ENCODE measurements at regions not wholly inside any gene's neighbourhood (a gene's known extent, or its start where the extent isn't known, plus 50 kb on each side); places are given as distances from the start of the nearest gene placed in this dataset.

DNA sequence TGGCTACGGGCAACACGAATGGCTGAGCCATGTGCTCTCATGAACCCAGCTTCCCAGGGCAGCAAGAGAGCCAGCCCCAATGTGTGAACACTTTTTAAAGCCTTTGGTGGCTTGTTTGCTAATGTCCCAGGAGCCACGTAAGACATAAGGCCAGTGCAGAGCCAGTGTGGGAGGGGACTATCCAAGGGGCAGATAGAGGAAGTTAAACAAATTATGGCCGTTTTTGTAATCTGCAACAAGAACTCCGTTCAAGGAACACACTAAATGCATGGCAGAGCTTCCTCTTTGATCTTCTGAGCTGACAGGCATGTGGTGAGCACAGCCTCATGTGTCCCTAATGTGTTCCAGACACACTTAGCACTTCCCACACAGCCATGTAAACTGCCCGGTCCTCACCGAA is 133.3 kb downstream of the TEX36 start:
- TF ChIP-seq, protein P1, sequence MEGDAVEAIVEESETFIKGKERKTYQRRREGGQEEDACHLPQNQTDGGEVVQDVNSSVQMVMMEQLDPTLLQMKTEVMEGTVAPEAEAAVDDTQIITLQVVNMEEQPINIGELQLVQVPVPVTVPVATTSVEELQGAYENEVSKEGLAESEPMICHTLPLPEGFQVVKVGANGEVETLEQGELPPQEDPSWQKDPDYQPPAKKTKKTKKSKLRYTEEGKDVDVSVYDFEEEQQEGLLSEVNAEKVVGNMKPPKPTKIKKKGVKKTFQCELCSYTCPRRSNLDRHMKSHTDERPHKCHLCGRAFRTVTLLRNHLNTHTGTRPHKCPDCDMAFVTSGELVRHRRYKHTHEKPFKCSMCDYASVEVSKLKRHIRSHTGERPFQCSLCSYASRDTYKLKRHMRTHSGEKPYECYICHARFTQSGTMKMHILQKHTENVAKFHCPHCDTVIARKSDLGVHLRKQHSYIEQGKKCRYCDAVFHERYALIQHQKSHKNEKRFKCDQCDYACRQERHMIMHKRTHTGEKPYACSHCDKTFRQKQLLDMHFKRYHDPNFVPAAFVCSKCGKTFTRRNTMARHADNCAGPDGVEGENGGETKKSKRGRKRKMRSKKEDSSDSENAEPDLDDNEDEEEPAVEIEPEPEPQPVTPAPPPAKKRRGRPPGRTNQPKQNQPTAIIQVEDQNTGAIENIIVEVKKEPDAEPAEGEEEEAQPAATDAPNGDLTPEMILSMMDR (IDR thresholded peaks at IDR 0.05; ENCODE audit: insufficient read depth in 1 of 2, low read depth in 1 of 2, low read length in 1 of 2, severe bottlenecking in 1 of 2, unreplicated experiment in 1 of 2), result no peak
- Mint-ChIP-seq H3K9me3 (ENCODE audit: unreplicated experiment) (peaks cover 5% of the 10 kb centered on the region), H3K4me1 (ENCODE audit: low read depth, unreplicated experiment) (no peaks in the 10 kb centered on the region), H3K36me3 (ENCODE audit: insufficient read depth, unreplicated experiment) (no peaks in the 10 kb centered on the region), H3K4me3 (ENCODE audit: unreplicated experiment) (no peak overlapping the region), H3K27me3 (ENCODE audit: insufficient read depth, unreplicated experiment) (peaks cover 12% of the 10 kb centered on the region), H3K27ac (ENCODE audit: unreplicated experiment) (no peak overlapping the region)
- H3K4me1 ChIP-seq, result no peaks in the 10 kb centered on the region
- ChIA-PET CTCF (no interaction called here), POLR2A (no interaction called here)
- DNase-seq, result no peak
- no TSS peak for BruUV-seq (replicated peaks)
- intact Hi-C loops (cut with micrococcal nuclease; ENCODE audit: unreplicated experiment), result no loop called here
- H3K36me3 ChIP-seq (ENCODE audit: control insufficient read depth, insufficient read depth, low read length), result no peaks in the 10 kb centered on the region
- no peaks in the 10 kb centered on the region for H3K27me3 ChIP-seq (replicated peaks; ENCODE audit: control insufficient read depth, insufficient read depth, low read length)
- H3K4me3 ChIP-seq (ENCODE audit: low read depth, low read length), result no peak overlapping the region
- H3K9me3 ChIP-seq, result no peaks in the 10 kb centered on the region

DNA sequence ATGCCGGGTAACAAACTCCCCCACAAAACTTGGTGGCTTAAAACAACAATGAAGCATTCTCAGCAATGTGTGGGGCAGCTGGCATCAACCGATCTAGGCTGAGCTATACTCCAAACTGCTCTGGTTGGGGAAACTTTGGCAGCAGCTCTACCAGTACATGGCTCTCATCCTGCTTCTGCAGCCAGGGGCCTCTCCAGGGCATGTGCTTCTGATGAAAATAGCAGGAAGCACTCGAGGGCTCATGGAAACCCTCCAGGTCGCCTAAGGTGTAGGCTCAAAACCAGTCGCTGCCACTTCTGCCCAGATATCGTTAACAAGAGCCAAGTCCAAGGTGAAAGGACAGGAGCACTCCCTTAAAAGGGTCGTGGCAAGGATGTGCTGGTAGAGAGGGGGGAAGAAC is 134.1 kb downstream of the TEX36 start:
- TF ChIP-seq, protein P1 (IDR thresholded peaks at IDR 0.05; ENCODE audit: insufficient read depth in 1 of 2, low read depth in 1 of 2, low read length in 1 of 2, severe bottlenecking in 1 of 2, unreplicated experiment in 1 of 2), result no peak
- H3K4me3 ChIP-seq (ENCODE audit: low read depth, low read length), result no peak overlapping the region
- Mint-ChIP-seq H3K27ac (ENCODE audit: unreplicated experiment) (no peak overlapping the region), H3K4me3 (ENCODE audit: unreplicated experiment) (no peak overlapping the region), H3K4me1 (ENCODE audit: low read depth, unreplicated experiment) (no peaks in the 10 kb centered on the region), H3K9me3 (ENCODE audit: unreplicated experiment) (no peaks in the 10 kb centered on the region), H3K36me3 (ENCODE audit: insufficient read depth, unreplicated experiment) (no peaks in the 10 kb centered on the region), H3K27me3 (ENCODE audit: insufficient read depth, unreplicated experiment) (peaks cover 13% of the 10 kb centered on the region)
- no TSS peak for BruUV-seq (replicated peaks)
- intact Hi-C loops (cut with micrococcal nuclease; ENCODE audit: unreplicated experiment), result no loop called here
- no peaks in the 10 kb centered on the region for H3K36me3 ChIP-seq (ENCODE audit: control insufficient read depth, insufficient read depth, low read length)
- CTCF ChIA-PET, result no interaction called here
- DNase-seq, result no peak
- H3K9me3 ChIP-seq, result no peaks in the 10 kb centered on the region
- POLR2A ChIA-PET, result no interaction called here
- H3K27me3 ChIP-seq (replicated peaks; ENCODE audit: control insufficient read depth, insufficient read depth, low read length), result no peaks in the 10 kb centered on the region
- H3K4me1 ChIP-seq, result no peaks in the 10 kb centered on the region

DNA sequence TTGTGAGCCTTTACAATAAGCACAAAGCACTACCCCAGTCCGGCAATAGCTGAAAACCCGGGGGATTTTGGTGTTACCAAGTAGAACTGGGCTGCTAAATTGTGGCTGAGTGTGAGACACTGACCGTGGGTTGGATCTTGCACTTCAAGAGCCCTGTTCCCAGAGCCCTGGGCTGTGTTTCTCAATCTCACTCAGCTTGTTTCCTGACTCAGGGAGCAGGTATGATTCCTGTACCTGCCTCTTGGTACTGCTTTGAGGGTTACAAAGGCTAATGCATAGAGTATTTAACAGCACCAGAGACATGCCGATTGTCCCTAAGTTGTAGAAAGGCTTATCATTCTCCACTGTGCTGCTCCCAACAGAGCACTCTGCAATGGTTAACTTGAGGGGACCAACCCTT is 134.6 kb downstream of the TEX36 start:
- CTCF ChIA-PET, result no interaction called here
- POLR2A ChIA-PET, result no interaction called here
- Histone ChIP-seq H3K9me3 (no peaks in the 10 kb centered on the region), H3K27me3 (replicated peaks; ENCODE audit: control insufficient read depth, insufficient read depth, low read length) (no peaks in the 10 kb centered on the region), H3K4me3 (ENCODE audit: low read depth, low read length) (no peak overlapping the region), H3K36me3 (ENCODE audit: control insufficient read depth, insufficient read depth, low read length) (no peaks in the 10 kb centered on the region), H3K4me1 (no peaks in the 10 kb centered on the region)
- peaks cover 13% of the 10 kb centered on the region for H3K27me3 Mint-ChIP-seq (ENCODE audit: insufficient read depth, unreplicated experiment)
- BruUV-seq (replicated peaks), result no TSS peak
- no peak overlapping the region for H3K4me3 Mint-ChIP-seq (ENCODE audit: unreplicated experiment)
- H3K27ac Mint-ChIP-seq (ENCODE audit: unreplicated experiment), result no peak overlapping the region
- H3K4me1 Mint-ChIP-seq (ENCODE audit: low read depth, unreplicated experiment), result no peaks in the 10 kb centered on the region
- TF ChIP-seq, protein P1 (IDR thresholded peaks at IDR 0.05; ENCODE audit: insufficient read depth in 1 of 2, low read depth in 1 of 2, low read length in 1 of 2, severe bottlenecking in 1 of 2, unreplicated experiment in 1 of 2), result no peak
- DNase-seq, result no peak
- intact Hi-C loops (cut with micrococcal nuclease; ENCODE audit: unreplicated experiment), result no loop called here
- no peaks in the 10 kb centered on the region for H3K9me3 Mint-ChIP-seq (ENCODE audit: unreplicated experiment)
- no peaks in the 10 kb centered on the region for H3K36me3 Mint-ChIP-seq (ENCODE audit: insufficient read depth, unreplicated experiment)
